ENCODE measurements at regions not wholly inside any gene's neighbourhood (a gene's known extent, or its start where the extent isn't known, plus 50 kb on each side); places are given as distances from the start of the nearest gene placed in this dataset.

- no peak overlapping the region for H2AFZ ChIP-seq
- H3K9me3 ChIP-seq (ENCODE audit: insufficient read depth, low read depth): no peaks in the 10 kb centered on the region
- H3F3A ChIP-seq (ENCODE audit: insufficient read depth, low read depth): no peaks in the 10 kb centered on the region
- H4K20me1 ChIP-seq (ENCODE audit: insufficient read depth): no peaks in the 10 kb centered on the region
- BruUV-seq (replicated peaks): no TSS peak
- CTCF ChIA-PET: no interaction called here
- H3K9me2 ChIP-seq (ENCODE audit: insufficient read depth): no peaks in the 10 kb centered on the region
- no peak overlapping the region for H3K27ac ChIP-seq
- H3K4me2 ChIP-seq: no peak overlapping the region
- H3K36me3 ChIP-seq (ENCODE audit: low read depth): no peaks in the 10 kb centered on the region
- H3K27me3 ChIP-seq (ENCODE audit: insufficient read depth, low read depth): no peaks in the 10 kb centered on the region
- H3K4me3 ChIP-seq: no peak overlapping the region
- H3K79me2 ChIP-seq (ENCODE audit: low read depth): no peaks in the 10 kb centered on the region
- intact Hi-C loops (cut with micrococcal nuclease; ENCODE audit: unreplicated experiment): no loop called here
- DNase-seq: no peak
- TF ChIP-seq EZH2 (IDR thresholded peaks at IDR 0.05; ENCODE audit: low read depth) (no peak), CTCF (conservative IDR thresholded peaks at IDR 0.05) (no peak)
- POLR2A ChIA-PET (ENCODE audit: unreplicated experiment): no interaction called here
- H3K4me1 ChIP-seq (replicated peaks; ENCODE audit: insufficient read depth): no peaks in the 10 kb centered on the region
Observed at GRCh38 chr4:132863619-132864018, 285.5 kb upstream of the PCDH10 start.

GRCh38 chr4:132865458-132865857 lies 283.6 kb upstream of the PCDH10 start:
- Histone ChIP-seq H3K9me2 (ENCODE audit: insufficient read depth) (no peaks in the 10 kb centered on the region), H3K4me3 (no peak overlapping the region), H3K27ac (no peak overlapping the region), H3K27me3 (ENCODE audit: insufficient read depth, low read depth) (no peaks in the 10 kb centered on the region), H3K9me3 (ENCODE audit: insufficient read depth, low read depth) (no peaks in the 10 kb centered on the region), H3K79me2 (ENCODE audit: low read depth) (no peaks in the 10 kb centered on the region), H3K36me3 (ENCODE audit: low read depth) (no peaks in the 10 kb centered on the region), H4K20me1 (ENCODE audit: insufficient read depth) (no peaks in the 10 kb centered on the region), H3K4me1 (replicated peaks; ENCODE audit: insufficient read depth) (no peaks in the 10 kb centered on the region), H3K4me2 (no peak overlapping the region), H3F3A (ENCODE audit: insufficient read depth, low read depth) (no peaks in the 10 kb centered on the region), H2AFZ (no peak overlapping the region)
- no TSS peak for BruUV-seq (replicated peaks)
- intact Hi-C loops (cut with micrococcal nuclease; ENCODE audit: unreplicated experiment): no loop called here
- POLR2A ChIA-PET (ENCODE audit: unreplicated experiment): no interaction called here
- DNase-seq: no peak
- CTCF ChIA-PET: no interaction called here
- TF ChIP-seq EZH2 (IDR thresholded peaks at IDR 0.05; ENCODE audit: low read depth) (no peak), CTCF (conservative IDR thresholded peaks at IDR 0.05) (no peak)

GRCh38 chr4:132865922-132866321 lies 283.2 kb upstream of the PCDH10 start:
- no peak overlapping the region for H3K4me3 ChIP-seq
- no peaks in the 10 kb centered on the region for H4K20me1 ChIP-seq (ENCODE audit: insufficient read depth)
- ChIA-PET CTCF (no interaction called here), POLR2A (ENCODE audit: unreplicated experiment) (no interaction called here)
- H3K4me2 ChIP-seq: no peak overlapping the region
- H3K9me2 ChIP-seq (ENCODE audit: insufficient read depth): no peaks in the 10 kb centered on the region
- no peak overlapping the region for H3K27ac ChIP-seq
- no peaks in the 10 kb centered on the region for H3K79me2 ChIP-seq (ENCODE audit: low read depth)
- no peaks in the 10 kb centered on the region for H3K9me3 ChIP-seq (ENCODE audit: insufficient read depth, low read depth)
- DNase-seq: no peak
- no peak overlapping the region for H2AFZ ChIP-seq
- TF ChIP-seq CTCF (conservative IDR thresholded peaks at IDR 0.05): no peak
- TF ChIP-seq EZH2 (IDR thresholded peaks at IDR 0.05; ENCODE audit: low read depth): no peak
- BruUV-seq (replicated peaks): no TSS peak
- no peaks in the 10 kb centered on the region for H3K36me3 ChIP-seq (ENCODE audit: low read depth)
- H3F3A ChIP-seq (ENCODE audit: insufficient read depth, low read depth): no peaks in the 10 kb centered on the region
- H3K4me1 ChIP-seq (replicated peaks; ENCODE audit: insufficient read depth): no peaks in the 10 kb centered on the region
- intact Hi-C loops (cut with micrococcal nuclease; ENCODE audit: unreplicated experiment): no loop called here
- no peaks in the 10 kb centered on the region for H3K27me3 ChIP-seq (ENCODE audit: insufficient read depth, low read depth)

All from PC-9 (cell line).